B cell (primary cell): ENCODE measurements at regions not wholly inside any gene's neighbourhood (a gene's known extent, or its start where the extent isn't known, plus 50 kb on each side); places are given as distances from the start of the nearest gene placed in this dataset.

Experiments used
- ATAC-seq: fragments of 200-7000 bp; cut with Tn5 transposase; one replicate; pipeline ENCODE4 v1.10.0; 2021; ENCODE audit warnings: low read depth, mild to moderate bottlenecking, moderate number of reproducible peaks, moderate library complexity
- CTCF ChIA-PET: fragments of 350-600 bp; sonication (Branson Sonifier 250); formaldehyde crosslinking; loops from one replicate; lab custom pipeline; 2021; ENCODE audit warnings: antibody characterized with exemption, inconsistent platforms; lab: Charles Lee
- POLR2A ChIA-PET: fragments of 350-600 bp; sonication (Branson Sonifier 250); formaldehyde crosslinking; loops from one replicate; lab custom pipeline; 2021; ENCODE audit warnings: antibody characterized with exemption; lab: Charles Lee
- DNase-seq: peaks from one replicate; pipeline ENCODE4 v3.0.0; 2013
- H2AFZ ChIP-seq: 2 replicates; pipeline ENCODE4 v1.6.1; 2012; ENCODE audit warnings: mild to moderate bottlenecking, low read depth, low read length; ENCODE audit not compliant: insufficient read depth, poor library complexity, severe bottlenecking
- H3K27ac ChIP-seq, 2 donors: 1 replicate in 1 of 2; 2 replicates in 1 of 2; pipeline ENCODE4 v1.5.1; 2012 to 2013; ENCODE audit warnings: low read length in 2 of 2, mild to moderate bottlenecking in 2 of 2, moderate library complexity in 1 of 2
- H3K27me3 ChIP-seq, 4 experiments: fragments of 200-600 bp in 1 of 4; sonication (generic) in 1 of 4; replicated peaks in 1 of 4; 1 replicate in 2 of 4; 2 replicates in 2 of 4; pipeline versions ENCODE4 v1.6.1 to v1.7.0; 2013 to 2016; ENCODE audit warnings: low read length in 3 of 4, mild to moderate bottlenecking in 2 of 4, mixed read lengths in 1 of 4, moderate library complexity in 1 of 4; ENCODE audit not compliant: insufficient read depth in 4 of 4, control insufficient read depth in 3 of 4; ENCODE audit errors: control extremely low read depth in 1 of 4
- H3K36me3 ChIP-seq, 2 experiments: replicated peaks in 1 of 2; 1 replicate in 1 of 2; 2 replicates in 1 of 2; pipeline versions ENCODE4 v1.6.1 to v1.7.1; 2013; ENCODE audit warnings: low read length in 1 of 2; ENCODE audit not compliant: insufficient read depth in 2 of 2, control insufficient read depth in 1 of 2; ENCODE audit errors: control extremely low read depth in 1 of 2, extremely low read depth in 1 of 2
- H3K4me1 ChIP-seq, 2 donors: fragments of 200-600 bp in 1 of 2; sonication (generic) in 1 of 2; 1 replicate in 1 of 2; 2 replicates in 1 of 2; pipeline versions ENCODE4 v1.5.1 to v1.6.1; 2013 to 2017; ENCODE audit warnings: low read length in 2 of 2; ENCODE audit not compliant: control insufficient read depth in 2 of 2, insufficient read depth in 2 of 2
- H3K4me2 ChIP-seq: replicated peaks from 2 replicates; pipeline ENCODE3; 2012; ENCODE audit warnings: mild to moderate bottlenecking, low read depth, low read length; ENCODE audit not compliant: poor library complexity, severe bottlenecking
- H3K4me3 ChIP-seq, 5 experiments: fragments of 200-600 bp in 1 of 5; sonication (generic) in 1 of 5; 1 replicate in 3 of 5; 2 replicates in 2 of 5; pipeline versions ENCODE4 v1.5.1 to v1.7.0; 2011 to 2016; ENCODE audit warnings: low read length in 4 of 5, mild to moderate bottlenecking in 4 of 5, low read depth in 2 of 5, control low read depth in 1 of 5, moderate library complexity in 1 of 5; ENCODE audit not compliant: insufficient read depth in 1 of 5; ENCODE audit errors: control extremely low read depth in 1 of 5, extremely low read depth in 1 of 5
- H3K79me2 ChIP-seq: fragments of 200-600 bp; sonication (generic); one replicate; pipeline ENCODE4 v1.6.0; 2016; ENCODE audit warnings: low read length; ENCODE audit not compliant: control insufficient read depth, insufficient read depth
- H3K9ac ChIP-seq: fragments of 200-600 bp; sonication (generic); 2 replicates; pipeline ENCODE4 v1.6.1; 2017; ENCODE audit warnings: mild to moderate bottlenecking, low read length, moderate library complexity
- H3K9me3 ChIP-seq, 3 donors: one replicate each; pipeline versions ENCODE4 v1.6.1 to v1.7.1; 2013; ENCODE audit warnings: low read length in 2 of 3; ENCODE audit not compliant: control insufficient read depth in 2 of 3, insufficient read depth in 1 of 3; ENCODE audit errors: control extremely low read depth in 1 of 3
- H4K20me1 ChIP-seq: 2 replicates; pipeline ENCODE4 v1.6.0; 2012; ENCODE audit warnings: mild to moderate bottlenecking, low read length; ENCODE audit not compliant: insufficient read depth, control insufficient read depth, poor library complexity, severe bottlenecking
- H3K27ac Mint-ChIP-seq: one replicate; pipeline ENCODE4 v1.8.0; 2021; ENCODE audit warnings: mixed read lengths
- H3K27me3 Mint-ChIP-seq: one replicate; pipeline ENCODE4 v1.8.0; 2021; ENCODE audit warnings: mixed read lengths
- H3K4me1 Mint-ChIP-seq: one replicate; pipeline ENCODE4 v1.8.0; 2021; ENCODE audit warnings: mixed read lengths
- H3K4me3 Mint-ChIP-seq: one replicate; pipeline ENCODE4 v1.8.0; 2021; ENCODE audit warnings: mixed read lengths
- H3K9me3 Mint-ChIP-seq: one replicate; pipeline ENCODE4 v1.8.0; 2022; ENCODE audit warnings: mixed read lengths; ENCODE audit not compliant: insufficient read depth
- EZH2 ChIP-seq: IDR thresholded peaks from 2 replicates; pipeline ENCODE4 v1.6.1; 2012; ENCODE audit warnings: borderline replicate concordance, low read depth, mild to moderate bottlenecking, moderate library complexity, low read length; ENCODE audit not compliant: insufficient read depth, poor library complexity, severe bottlenecking
- WGBS: methylation state at CpG from one replicate; pipeline ENCODE4 v1.1.5; 2013; ENCODE audit warnings: missing lambda C conversion rate; ENCODE audit not compliant: insufficient coverage; 5-methylcytosine and 5-hydroxymethylcytosine counted together
- intact Hi-C: fragments of 100-400 bp; cut with micrococcal nuclease; formaldehyde crosslinking; loops from one replicate; pipeline ENCODE4 v1.10.0; 2022
- TF ChIP-seq, protein P1 (sequence below): fragments of 200-600 bp; IDR thresholded peaks from one replicate; pipeline ENCODE4 v1.8.0; 2022; ENCODE audit warnings: antibody characterized with exemption, mild to moderate bottlenecking

- peaks cover 3% of the 10 kb centered on the region for H3K9me3 Mint-ChIP-seq
Observed at GRCh38 chr6:120173250-120173649, 823.7 kb upstream of the MAN1A1 start.

GRCh38 chr6:120164531-120164930 lies 815.0 kb upstream of the MAN1A1 start:
- Mint-ChIP-seq H3K27ac (no peak overlapping the region), H3K9me3 (no peaks in the 10 kb centered on the region), H3K27me3 (no peaks in the 10 kb centered on the region), H3K4me3 (no peak overlapping the region), H3K4me1 (no peaks in the 10 kb centered on the region)
- Histone ChIP-seq H3K27ac (no peak overlapping the region), H3K27me3 (no peaks in the 10 kb centered on the region), H3K4me2 (no peak overlapping the region), H3K4me1 (no peaks in the 10 kb centered on the region), H3K4me3 (no peak overlapping the region), H3K79me2 (no peaks in the 10 kb centered on the region), H4K20me1 (no peaks in the 10 kb centered on the region), H3K9ac (no peak overlapping the region), H2AFZ (no peak overlapping the region), H3K9me3 (no peaks in the 10 kb centered on the region), H3K36me3 (no peaks in the 10 kb centered on the region)
- intact Hi-C loops, result no loop called here
- TF ChIP-seq, protein P1, sequence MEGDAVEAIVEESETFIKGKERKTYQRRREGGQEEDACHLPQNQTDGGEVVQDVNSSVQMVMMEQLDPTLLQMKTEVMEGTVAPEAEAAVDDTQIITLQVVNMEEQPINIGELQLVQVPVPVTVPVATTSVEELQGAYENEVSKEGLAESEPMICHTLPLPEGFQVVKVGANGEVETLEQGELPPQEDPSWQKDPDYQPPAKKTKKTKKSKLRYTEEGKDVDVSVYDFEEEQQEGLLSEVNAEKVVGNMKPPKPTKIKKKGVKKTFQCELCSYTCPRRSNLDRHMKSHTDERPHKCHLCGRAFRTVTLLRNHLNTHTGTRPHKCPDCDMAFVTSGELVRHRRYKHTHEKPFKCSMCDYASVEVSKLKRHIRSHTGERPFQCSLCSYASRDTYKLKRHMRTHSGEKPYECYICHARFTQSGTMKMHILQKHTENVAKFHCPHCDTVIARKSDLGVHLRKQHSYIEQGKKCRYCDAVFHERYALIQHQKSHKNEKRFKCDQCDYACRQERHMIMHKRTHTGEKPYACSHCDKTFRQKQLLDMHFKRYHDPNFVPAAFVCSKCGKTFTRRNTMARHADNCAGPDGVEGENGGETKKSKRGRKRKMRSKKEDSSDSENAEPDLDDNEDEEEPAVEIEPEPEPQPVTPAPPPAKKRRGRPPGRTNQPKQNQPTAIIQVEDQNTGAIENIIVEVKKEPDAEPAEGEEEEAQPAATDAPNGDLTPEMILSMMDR, result no peak
- no peak for TF ChIP-seq EZH2
- ChIA-PET POLR2A (no interaction called here), CTCF (no interaction called here)
- no peak for ATAC-seq
- DNase-seq, result no peak
- WGBS, result no CpG with 5 or more reads among the region's 4 CpGs

More at GRCh38 chr6:120173250-120173649, 823.7 kb upstream of the MAN1A1 start:
- H3K27me3 ChIP-seq, result no peaks in the 10 kb centered on the region
- Mint-ChIP-seq H3K27ac (no peak overlapping the region), H3K4me1 (peaks cover 12% of the 10 kb centered on the region), H3K27me3 (no peaks in the 10 kb centered on the region), H3K4me3 (no peak overlapping the region)
- DNase-seq (no peak), ATAC-seq (no peak)
- H4K20me1 ChIP-seq, result no peaks in the 10 kb centered on the region
- ChIA-PET POLR2A (no interaction called here), CTCF (no interaction called here)
- intact Hi-C loops, result no loop called here
- no peaks in the 10 kb centered on the region for H3K9me3 ChIP-seq
- TF ChIP-seq EZH2, result no peak
- TF ChIP-seq, protein P1, result no peak
- H3K79me2 ChIP-seq, result no peaks in the 10 kb centered on the region
- no peak overlapping the region for H3K4me2 ChIP-seq
- H3K27ac ChIP-seq, result no peak overlapping the region
- no peak overlapping the region for H3K4me3 ChIP-seq
- H3K9ac ChIP-seq, result no peak overlapping the region
- 86% methylated on average over 2 of the region's 2 CpGs for WGBS
- no peaks in the 10 kb centered on the region for H3K36me3 ChIP-seq
- H3K4me1 ChIP-seq, result no peaks in the 10 kb centered on the region
- H2AFZ ChIP-seq, result no peak overlapping the region
